ENCODE measurements at regions not wholly inside any gene's neighbourhood (a gene's known extent, or its start where the extent isn't known, plus 50 kb on each side); places are given as distances from the start of the nearest gene placed in this dataset.

GRCh38 chr19:32129141-32129540 lies 216.3 kb upstream of the ZNF507 start:
- TF ChIP-seq CTCF (IDR thresholded peaks at IDR 0.05) (no peak), EP300 (IDR thresholded peaks at IDR 0.05; ENCODE audit: borderline replicate concordance in 1 of 2, low read depth in 1 of 2, low read length in 1 of 2) (no peak), POLR2AphosphoS5 (IDR thresholded peaks at IDR 0.05; ENCODE audit: low read depth, low read length) (no peak), JUND (IDR thresholded peaks at IDR 0.05) (no peak), SIN3A (IDR thresholded peaks at IDR 0.05; ENCODE audit: borderline replicate concordance, low read depth, low read length) (no peak)

Data from SK-N-SH (cell line).